Dermis blood vessel endothelial cell (primary cell): ENCODE measurements at regions not wholly inside any gene's neighbourhood (a gene's known extent, or its start where the extent isn't known, plus 50 kb on each side); places are given as distances from the start of the nearest gene placed in this dataset.

Source experiments
- DNase-seq: peaks from one replicate; pipeline ENCODE4 v3.0.0; 2010

GRCh38 chr4:32341342-32341741 lies 1621.2 kb downstream of the PCDH7 start:
- DNase-seq = no peak

GRCh38 chr4:32342054-32342453 lies 1621.9 kb downstream of the PCDH7 start:
- no peak for DNase-seq

- DNase-seq = no peak
Observed at GRCh38 chr4:32349026-32349425, 1628.9 kb downstream of the PCDH7 start.

- DNase-seq = no peak
Observed at GRCh38 chr4:32374206-32374605, 1654.0 kb downstream of the PCDH7 start.

- no peak for DNase-seq
Observed at GRCh38 chr4:32393806-32394205, 1673.6 kb downstream of the PCDH7 start.

GRCh38 chr4:32394255-32394654 lies 1674.1 kb downstream of the PCDH7 start:
- no peak for DNase-seq

- DNase-seq = no peak
Observed at GRCh38 chr4:32396507-32397070, 1676.4 kb downstream of the PCDH7 start.

GRCh38 chr4:32400870-32401269 lies 1680.7 kb downstream of the PCDH7 start:
- no peak for DNase-seq

GRCh38 chr4:32417113-32417704 lies 1697.0 kb downstream of the PCDH7 start:
- no peak for DNase-seq

GRCh38 chr4:32423267-32423666 lies 1703.1 kb downstream of the PCDH7 start:
- no peak for DNase-seq

- no peak for DNase-seq
Observed at GRCh38 chr4:32425243-32425642, 1705.1 kb downstream of the PCDH7 start.

GRCh38 chr4:32427566-32427965 lies 1707.4 kb downstream of the PCDH7 start:
- no peak for DNase-seq

GRCh38 chr4:32429151-32429550 lies 1709.0 kb downstream of the PCDH7 start:
- no peak for DNase-seq

- DNase-seq = no peak
Observed at GRCh38 chr4:32435308-32435707, 1715.1 kb downstream of the PCDH7 start.

GRCh38 chr4:32436816-32437215 lies 1716.6 kb downstream of the PCDH7 start:
- no peak for DNase-seq

- DNase-seq = no peak
Observed at GRCh38 chr4:32440391-32440790, 1720.2 kb downstream of the PCDH7 start.

- no peak for DNase-seq
Observed at GRCh38 chr4:32454482-32454881, 1734.3 kb downstream of the PCDH7 start.

- DNase-seq = no peak
Observed at GRCh38 chr4:32455231-32455630, 1735.1 kb downstream of the PCDH7 start.

GRCh38 chr4:32460972-32461371 lies 1740.8 kb downstream of the PCDH7 start:
- DNase-seq = no peak

GRCh38 chr4:32462944-32463343 lies 1742.8 kb downstream of the PCDH7 start:
- DNase-seq = no peak

GRCh38 chr4:32470087-32470585 lies 1750.0 kb downstream of the PCDH7 start:
- no peak for DNase-seq

GRCh38 chr4:32472918-32473317 lies 1752.7 kb downstream of the PCDH7 start:
- no peak for DNase-seq

- no peak for DNase-seq
Observed at GRCh38 chr4:32475710-32476109, 1755.5 kb downstream of the PCDH7 start.

- no peak for DNase-seq
Observed at GRCh38 chr4:32477518-32477917, 1757.3 kb downstream of the PCDH7 start.

GRCh38 chr4:32485956-32486355 lies 1765.8 kb downstream of the PCDH7 start:
- no peak for DNase-seq
